ENCODE measurements at regions not wholly inside any gene's neighbourhood (a gene's known extent, or its start where the extent isn't known, plus 50 kb on each side); places are given as distances from the start of the nearest gene placed in this dataset.
A peak's percentile ranks its signal among the peaks of the same experiment; 100 is the strongest.
"Not testable (repeated sequence)": the region's sequence is repeated elsewhere in the genome, so short reads cannot be mapped to it uniquely, and the experiment has no call there.

DNA sequence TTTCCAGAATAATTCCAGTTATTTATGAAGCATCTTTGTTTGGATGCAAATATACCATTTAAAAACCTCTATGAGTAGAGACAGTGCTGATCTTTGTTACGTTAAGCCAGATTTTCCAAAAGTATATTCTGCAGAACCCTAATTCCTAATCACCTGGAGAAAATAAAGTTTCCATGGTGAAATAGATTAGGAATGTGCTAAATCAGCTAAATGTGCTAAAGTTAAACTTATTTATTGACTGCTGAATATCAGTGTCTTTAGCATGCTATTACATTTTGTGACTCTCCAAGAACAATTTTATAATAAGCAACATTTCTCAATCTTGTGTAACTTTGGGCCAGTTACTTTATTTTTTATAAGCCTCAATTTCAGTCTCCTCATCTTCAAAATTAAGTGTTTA, 196.3 kb upstream of the NFIA start:
- DNase-seq = no peak

- DNase-seq = no peak
Measured at GRCh38 chr1:60880202-60880601, 202.2 kb upstream of the NFIA start.

- DNase-seq = no peak
Measured at GRCh38 chr1:60878323-60878722, 204.0 kb upstream of the NFIA start.

DNA sequence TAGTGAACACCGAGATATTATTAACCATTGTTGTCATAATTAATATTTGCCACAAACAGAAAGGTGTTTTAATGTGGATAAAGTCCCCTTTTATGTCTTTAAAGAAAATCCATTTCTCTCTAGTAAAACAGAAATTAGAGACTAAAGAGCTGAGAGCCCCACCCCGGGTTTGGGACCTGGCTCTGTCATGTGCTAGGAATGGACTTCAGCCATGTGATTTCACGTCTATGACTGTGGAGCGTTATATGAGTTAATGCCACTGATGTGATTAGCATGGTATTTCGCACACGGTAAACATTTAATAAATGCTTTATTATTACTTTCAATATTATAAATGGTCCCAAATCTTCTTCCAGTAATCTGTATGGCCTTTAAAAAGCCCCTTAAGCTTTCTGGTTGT, 205.0 kb upstream of the NFIA start:
- no peak for DNase-seq

- no peak for DNase-seq
Measured at GRCh38 chr1:60876952-60877351, 205.4 kb upstream of the NFIA start.

DNA sequence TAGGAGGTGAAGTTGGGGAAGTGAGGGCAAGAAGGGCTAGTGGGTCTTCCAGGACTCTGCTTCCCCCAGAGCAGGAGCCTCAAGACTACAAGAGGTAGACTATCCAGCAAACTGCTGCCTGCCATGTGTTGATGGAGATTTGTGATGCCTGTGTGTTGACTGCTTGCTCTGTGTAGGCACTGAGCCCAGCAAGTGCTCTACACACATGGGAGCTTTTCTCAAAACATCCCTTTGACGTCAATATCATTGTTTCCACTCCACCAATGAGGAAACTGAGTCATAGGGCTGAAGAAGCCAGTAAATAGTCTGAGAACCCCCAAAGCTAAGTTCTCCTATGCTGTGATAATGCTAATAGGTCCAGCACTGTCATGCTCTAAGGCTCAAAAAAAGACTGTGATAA, 207.2 kb upstream of the NFIA start:
- no peak for DNase-seq

DNA sequence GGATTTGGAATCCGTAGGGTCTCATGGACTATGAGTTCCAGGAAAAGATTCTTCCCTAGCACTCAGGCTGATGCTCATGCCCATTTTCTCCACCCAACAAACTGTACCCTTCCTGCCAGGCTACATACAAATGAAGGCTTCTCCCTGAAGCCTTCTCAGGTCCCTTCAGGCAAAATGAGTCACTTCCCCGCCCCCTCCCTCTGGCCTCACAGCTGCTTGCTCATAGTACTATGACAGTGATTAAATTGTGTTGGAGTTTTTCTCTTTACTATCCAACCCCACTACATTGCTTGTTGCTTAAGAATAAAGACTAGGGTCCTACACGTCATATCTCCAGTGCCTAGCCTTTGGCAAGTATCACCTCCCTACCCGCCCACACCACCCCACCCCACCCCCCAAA, 207.6 kb upstream of the NFIA start:
- DNase-seq = no peak

DNA sequence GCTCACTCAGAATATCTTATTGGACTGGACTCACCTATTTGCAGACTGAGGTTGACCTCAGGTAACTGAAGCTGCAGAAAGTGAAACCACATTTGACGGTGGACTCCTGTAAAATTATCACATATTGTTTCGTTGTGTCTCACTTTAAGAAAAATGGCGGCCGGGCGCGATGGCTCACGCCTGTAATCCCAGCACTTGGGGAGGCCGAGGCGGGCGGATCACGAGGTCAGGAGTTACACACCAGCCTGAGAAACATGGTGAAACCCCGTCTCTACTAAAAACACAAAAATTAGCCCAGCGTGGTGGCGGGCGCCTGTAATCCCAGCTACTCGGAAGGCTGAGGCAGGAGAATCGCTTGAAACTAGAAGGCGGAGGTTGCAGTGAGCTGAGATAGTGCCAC, 209.0 kb upstream of the NFIA start:
- not testable (repeated sequence) for DNase-seq

DNA sequence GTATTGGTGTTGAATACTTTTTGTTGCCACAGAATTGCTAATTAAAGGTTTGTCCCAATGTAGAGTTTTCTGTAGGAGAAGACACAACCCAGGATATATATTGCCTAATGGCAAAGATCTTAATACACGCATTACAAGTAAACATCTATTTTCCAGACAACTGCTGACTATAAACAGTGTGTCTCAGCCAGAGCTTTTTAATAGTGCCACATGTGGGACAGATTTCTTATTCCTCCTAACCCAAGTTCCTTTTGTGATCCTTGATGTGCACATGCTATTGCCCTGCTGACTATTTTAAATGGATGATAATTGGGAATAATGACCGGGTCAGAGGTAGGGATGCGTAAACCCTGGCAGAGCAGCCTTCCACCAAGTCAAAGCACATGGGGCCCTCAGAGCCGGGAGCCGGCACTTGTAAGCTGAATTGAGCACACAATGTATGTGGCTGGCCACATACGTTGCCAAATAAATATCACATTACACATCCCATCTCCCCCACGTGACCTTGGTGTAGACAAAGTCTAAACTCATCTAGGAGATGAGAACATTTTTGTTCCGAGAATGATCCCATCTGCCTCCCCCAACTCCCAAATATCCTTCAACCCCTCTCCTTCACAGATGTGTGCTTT, 209.8 kb upstream of the NFIA start:
- no peak for DNase-seq

DNA sequence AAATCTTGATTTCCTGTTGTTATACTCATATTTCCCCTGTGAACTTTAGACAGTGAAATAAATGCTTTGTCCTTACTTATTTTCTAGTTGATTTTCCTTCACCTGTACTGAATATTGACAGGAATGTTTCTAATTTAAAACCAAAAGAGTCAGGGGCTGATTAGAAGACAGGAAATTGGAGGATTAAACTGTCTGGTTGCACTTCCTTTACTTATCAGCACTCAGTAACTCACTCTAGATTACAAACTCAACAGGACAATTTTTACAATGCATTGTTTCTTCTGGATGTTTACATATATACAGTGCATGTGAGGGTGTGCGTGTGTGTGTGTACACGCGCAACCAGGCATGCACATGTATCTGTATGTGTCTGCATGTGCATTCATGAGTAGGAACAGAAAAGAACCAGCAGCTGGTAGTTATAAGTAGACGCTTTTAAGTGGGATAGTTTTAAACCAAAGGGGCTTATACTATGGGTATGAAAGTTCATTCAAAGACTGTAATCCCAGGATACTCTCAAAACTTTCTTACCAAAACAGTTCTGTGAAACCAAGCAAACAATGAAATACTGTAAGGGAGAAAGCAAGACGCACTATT, 212.0 kb upstream of the NFIA start:
- DNase-seq = no peak

DNA sequence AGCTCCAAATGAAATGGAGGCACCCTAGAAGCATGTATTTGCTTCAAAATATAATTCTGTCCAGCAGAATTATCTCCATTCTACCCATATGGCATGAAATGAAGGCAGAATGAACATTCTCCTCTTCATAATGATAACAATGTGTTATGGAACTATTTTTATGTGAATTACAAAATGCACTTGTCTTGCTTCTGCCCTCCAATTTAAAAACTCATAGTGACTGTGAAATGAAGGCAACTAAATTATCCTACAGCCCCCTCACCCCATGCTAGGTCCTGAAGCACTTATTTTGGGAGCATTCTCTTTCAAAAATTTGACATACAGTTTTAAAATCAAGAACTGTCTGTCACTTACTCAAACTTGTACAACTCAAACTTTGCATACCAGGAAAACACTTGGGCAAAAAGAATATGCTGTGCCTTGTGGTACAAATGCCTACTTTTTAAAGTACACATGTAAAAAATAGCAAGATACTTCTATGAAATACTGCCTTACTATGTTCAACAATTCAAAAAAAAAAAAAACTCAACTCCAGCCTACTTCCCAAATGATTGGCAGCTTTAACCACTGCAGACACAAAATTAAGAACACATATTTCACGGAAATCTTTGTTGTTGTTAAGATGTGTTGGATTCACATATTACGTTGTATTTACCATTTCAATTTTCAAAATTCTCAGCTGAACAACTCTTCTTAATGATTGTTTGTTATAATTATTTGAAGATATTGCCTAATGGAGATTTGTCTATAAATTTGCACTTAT, 213.3 kb upstream of the NFIA start:
- DNase-seq = no peak

GRCh38 chr1:60867782-60868181, 214.6 kb upstream of the NFIA start:
- no peak for DNase-seq

- no peak for DNase-seq
Measured at GRCh38 chr1:60866917-60867531, 215.3 kb upstream of the NFIA start.

DNA sequence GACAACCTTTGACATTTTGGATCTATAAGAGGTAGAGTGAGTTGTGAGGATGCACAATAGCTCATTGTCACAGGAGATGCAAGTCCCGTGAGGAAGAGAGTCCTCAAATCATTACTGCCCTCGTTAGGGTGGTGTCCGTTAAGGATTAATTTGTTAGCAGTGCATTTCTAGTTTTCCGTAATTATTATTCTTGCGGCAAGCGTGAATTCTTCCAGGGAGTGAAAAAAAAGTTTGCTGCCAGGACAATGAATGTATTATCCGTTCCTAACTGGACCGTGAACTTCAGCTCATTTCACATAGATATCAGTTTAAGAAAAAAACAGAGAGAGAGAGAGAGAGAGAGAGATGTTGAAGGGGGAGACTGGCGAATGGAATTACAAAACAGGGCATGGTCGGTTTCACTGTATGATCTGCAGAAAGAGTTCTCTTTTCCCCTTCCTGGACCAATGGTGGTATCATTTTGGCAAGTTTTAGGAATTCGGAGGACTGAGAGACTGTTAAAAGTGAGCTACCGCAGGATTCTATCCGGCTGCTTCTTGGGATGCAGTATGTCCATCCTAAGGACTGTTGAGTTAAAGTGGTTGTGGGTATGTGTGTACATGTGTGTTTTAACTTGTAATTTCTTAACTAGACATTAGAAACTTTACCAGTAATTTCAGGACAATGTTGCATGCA, 216.0 kb upstream of the NFIA start:
- DNase-seq = no peak

GRCh38 chr1:60865166-60865565, 217.2 kb upstream of the NFIA start:
- DNase-seq = peak in 1 of 2 experiments; percentile 41

DNA sequence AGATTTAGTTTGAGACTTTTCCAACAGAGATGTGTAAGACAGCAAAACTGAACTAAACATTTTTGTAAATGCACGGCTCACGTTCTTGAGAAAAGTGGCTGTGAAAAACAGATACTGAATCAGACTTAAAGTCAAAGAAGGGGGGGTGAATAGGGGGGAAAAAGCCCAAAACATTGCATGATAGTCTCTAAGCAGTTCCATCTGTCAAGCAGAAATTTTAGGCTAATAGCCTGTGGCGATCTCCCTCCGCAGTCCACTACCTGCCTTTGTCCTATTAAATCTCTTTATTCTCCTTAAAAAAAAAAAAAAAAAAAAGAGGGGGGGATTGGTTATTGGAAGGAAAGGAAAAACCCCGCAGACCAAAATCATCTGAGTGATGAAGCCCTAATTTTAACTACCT, 217.6 kb upstream of the NFIA start:
- no peak for DNase-seq

- no peak for DNase-seq
Measured at GRCh38 chr1:60863131-60863530, 219.2 kb upstream of the NFIA start.

GRCh38 chr1:60861961-60862567, 220.3 kb upstream of the NFIA start:
- no peak for DNase-seq

DNA sequence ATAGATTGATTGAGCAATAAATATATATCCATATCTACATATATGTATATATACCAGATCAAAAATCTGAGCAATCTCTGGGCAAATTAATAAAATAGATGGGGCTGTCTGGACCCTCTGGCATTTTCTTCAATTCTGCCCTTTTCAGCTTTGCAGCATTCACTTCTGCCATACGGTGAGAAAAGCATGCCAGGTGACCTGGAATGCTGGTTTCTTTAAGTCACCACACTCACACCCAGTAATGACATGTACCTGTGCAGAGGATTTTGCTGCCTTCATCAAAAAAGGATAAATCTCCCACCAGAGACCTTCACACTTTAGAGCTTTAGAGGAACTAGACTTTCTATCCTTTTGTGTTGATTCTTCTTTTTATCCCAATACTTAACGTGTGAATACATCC, 223.2 kb upstream of the NFIA start:
- peak in 1 of 2 experiments; percentile 28 for DNase-seq

- DNase-seq = no peak
Measured at GRCh38 chr1:60857851-60858250, 224.5 kb upstream of the NFIA start.

GRCh38 chr1:60850084-60850483, 232.3 kb upstream of the NFIA start:
- DNase-seq = no peak

- DNase-seq = no peak
Measured at GRCh38 chr1:60849401-60849800, 233.0 kb upstream of the NFIA start.

Data from cerebellar nuclear complex (tissue), 1 donor.